OCI-LY3 (cell line): ENCODE measurements at regions not wholly inside any gene's neighbourhood (a gene's known extent, or its start where the extent isn't known, plus 50 kb on each side); places are given as distances from the start of the nearest gene placed in this dataset.

ENCODE experiments used
- H2AFZ ChIP-seq: fragments of 200-600, 300-600 bp; shearing (Covaris generic); 2 replicates; pipeline ENCODE4 v1.6.0; 2014; ENCODE audit warnings: antibody characterized with exemption, low read depth, low read length
- H3K27ac ChIP-seq: fragments of 200-600, 300-600 bp; sonication (generic); 2 replicates; pipeline ENCODE4 v1.5.1; 2014; ENCODE audit warnings: mild to moderate bottlenecking, low read length, moderate library complexity, mixed read lengths
- H3K27me3 ChIP-seq: fragments of 200-600, 300-600 bp; sonication (generic); 2 replicates; pipeline ENCODE4 v1.6.1; 2014; ENCODE audit warnings: low read depth, low read length, mixed read lengths
- H3K36me3 ChIP-seq: fragments of 200-600, 300-600 bp; sonication (generic); replicated peaks from 2 replicates; pipeline ENCODE3; 2014; ENCODE audit warnings: low read depth, low read length, mixed read lengths
- H3K4me1 ChIP-seq: fragments of 300-600, 200-600 bp; sonication (generic); 2 replicates; pipeline ENCODE4 v1.6.1; 2014; ENCODE audit warnings: low read length, mixed read lengths
- H3K4me2 ChIP-seq: fragments of 200-600, 300-600 bp; sonication (generic); 2 replicates; pipeline ENCODE4 v1.6.1; 2014; ENCODE audit warnings: low read length, mixed read lengths
- H3K4me3 ChIP-seq: fragments of 300-600, 200-600 bp; sonication (generic); 2 replicates; pipeline ENCODE4 v1.5.1; 2014; ENCODE audit warnings: antibody characterized with exemption, mild to moderate bottlenecking, low read length, moderate library complexity
- H3K79me2 ChIP-seq: fragments of 300-600, 200-600 bp; shearing (Covaris generic); 2 replicates; pipeline ENCODE4 v1.6.1; 2014; ENCODE audit warnings: mild to moderate bottlenecking, low read length, mixed read lengths
- H3K9ac ChIP-seq: fragments of 300-600, 200-600 bp; shearing (Covaris generic); 2 replicates; pipeline ENCODE4 v1.6.0; 2014; ENCODE audit warnings: mild to moderate bottlenecking, low read length, moderate library complexity
- H3K9me3 ChIP-seq: fragments of 200-600, 300-600 bp; shearing (Covaris generic); 2 replicates; pipeline ENCODE4 v1.6.1; 2014; ENCODE audit warnings: low read length, mixed read lengths; ENCODE audit not compliant: insufficient read depth
- H4K20me1 ChIP-seq: fragments of 200-600, 300-600 bp; sonication (generic); 2 replicates; pipeline ENCODE4 v1.6.1; 2016; ENCODE audit warnings: low read length, mixed read lengths; ENCODE audit not compliant: insufficient read depth
- CTCF ChIP-seq: fragments of 200-600, 300-600 bp; sonication (generic); IDR thresholded peaks from 2 replicates; pipeline ENCODE4 v1.5.1; 2014; ENCODE audit warnings: antibody characterized with exemption, low read length, low read depth
- EZH2phosphoT487 ChIP-seq: fragments of 200-600 bp; shearing (Covaris generic); IDR thresholded peaks from 2 replicates; pipeline ENCODE4 v1.6.1; 2018; ENCODE audit warnings: antibody characterized with exemption, mixed run types, low read depth

- Histone ChIP-seq H3K27me3 (peaks cover 10% of the 10 kb centered on the region; the same call in 1 of the 2 replicates), H3K36me3 (no peaks in the 10 kb centered on the region), H2AFZ (no peak overlapping the region), H4K20me1 (no peaks in the 10 kb centered on the region), H3K9me3 (no peaks in the 10 kb centered on the region), H3K4me1 (no peaks in the 10 kb centered on the region), H3K4me2 (no peak overlapping the region), H3K4me3 (no peak overlapping the region), H3K79me2 (no peaks in the 10 kb centered on the region), H3K9ac (no peak overlapping the region), H3K27ac (no peak overlapping the region)
- no peak for TF ChIP-seq CTCF
- TF ChIP-seq EZH2phosphoT487 = no peak
Measured at GRCh38 chr12:30874455-30875321, 51.9 kb upstream of the TSPAN11 start.

GRCh38 chr12:30870491-30871265, 55.9 kb upstream of the TSPAN11 start:
- Histone ChIP-seq H3K4me1 (no peaks in the 10 kb centered on the region), H3K27ac (no peak overlapping the region), H2AFZ (no peak overlapping the region), H3K4me3 (no peak overlapping the region), H3K9me3 (peaks cover 5% of the 10 kb centered on the region; the same call in 1 of the 2 replicates), H3K9ac (no peak overlapping the region), H4K20me1 (no peaks in the 10 kb centered on the region), H3K36me3 (no peaks in the 10 kb centered on the region), H3K4me2 (no peak overlapping the region), H3K27me3 (0 out of 2 replicates have a peak, but pooled peaks cover 6% of the 10 kb centered on the region), H3K79me2 (no peaks in the 10 kb centered on the region)
- TF ChIP-seq CTCF (no peak), EZH2phosphoT487 (no peak)

- peaks cover 12% of the 10 kb centered on the region; the same call in 1 of the 2 replicates for H3K27me3 ChIP-seq
- no peak overlapping the region for H3K9ac ChIP-seq
- H3K4me3 ChIP-seq = no peak overlapping the region
- H3K4me2 ChIP-seq = no peak overlapping the region
- no peaks in the 10 kb centered on the region for H3K79me2 ChIP-seq
- H3K36me3 ChIP-seq = no peaks in the 10 kb centered on the region
- no peaks in the 10 kb centered on the region for H4K20me1 ChIP-seq
- TF ChIP-seq EZH2phosphoT487 = no peak
- TF ChIP-seq CTCF = no peak
- peaks cover 5% of the 10 kb centered on the region; the same call in 1 of the 2 replicates for H3K9me3 ChIP-seq
- H3K27ac ChIP-seq = no peak overlapping the region
- no peak overlapping the region for H2AFZ ChIP-seq
- H3K4me1 ChIP-seq = no peaks in the 10 kb centered on the region
Measured at GRCh38 chr12:30867415-30867814, 59.1 kb upstream of the TSPAN11 start.

DNA sequence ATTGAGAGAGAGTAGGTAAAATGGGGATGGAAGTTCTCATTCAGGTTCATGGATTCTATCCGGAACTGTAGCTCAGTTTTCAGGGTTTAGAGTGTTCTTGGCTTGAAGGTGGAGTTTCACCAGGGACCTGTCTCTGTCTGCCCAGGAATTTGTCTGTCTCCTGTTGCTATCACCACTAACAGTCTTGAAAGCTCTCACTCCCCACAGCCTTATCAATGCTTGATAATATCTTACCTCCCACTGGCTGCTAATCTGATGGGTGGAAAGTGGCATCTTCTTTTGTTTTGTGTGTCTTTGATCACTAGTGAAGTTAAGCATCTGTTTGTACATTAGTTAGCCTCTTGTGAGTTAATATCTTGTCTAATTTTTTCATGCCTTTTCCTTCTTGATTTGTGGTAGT, 60.3 kb upstream of the TSPAN11 start:
- Histone ChIP-seq H3K27ac (no peak overlapping the region), H3K4me3 (no peak overlapping the region), H3K9ac (no peak overlapping the region), H3K36me3 (no peaks in the 10 kb centered on the region), H3K27me3 (peaks cover 12% of the 10 kb centered on the region; the same call in 1 of the 2 replicates), H3K4me1 (no peaks in the 10 kb centered on the region), H4K20me1 (no peaks in the 10 kb centered on the region), H3K79me2 (no peaks in the 10 kb centered on the region), H2AFZ (no peak overlapping the region), H3K9me3 (peaks cover 5% of the 10 kb centered on the region; the same call in 1 of the 2 replicates), H3K4me2 (no peak overlapping the region)
- TF ChIP-seq EZH2phosphoT487 (no peak), CTCF (no peak)
